LNCAP (cell line): ENCODE measurements at regions not wholly inside any gene's neighbourhood (a gene's known extent, or its start where the extent isn't known, plus 50 kb on each side); places are given as distances from the start of the nearest gene placed in this dataset.

Experiments used
- CTCF ChIP-seq: fragments of 450-650 bp; IDR thresholded peaks from 2 replicates; pipeline ENCODE4 v1.5.1; 2017; ENCODE audit warnings: mild to moderate bottlenecking

- TF ChIP-seq CTCF = no peak
Observed at GRCh38 chr18:67695684-67696083, 179.2 kb upstream of the DSEL start.

- no peak for TF ChIP-seq CTCF
Observed at GRCh38 chr18:67694787-67695186, 178.3 kb upstream of the DSEL start.

DNA sequence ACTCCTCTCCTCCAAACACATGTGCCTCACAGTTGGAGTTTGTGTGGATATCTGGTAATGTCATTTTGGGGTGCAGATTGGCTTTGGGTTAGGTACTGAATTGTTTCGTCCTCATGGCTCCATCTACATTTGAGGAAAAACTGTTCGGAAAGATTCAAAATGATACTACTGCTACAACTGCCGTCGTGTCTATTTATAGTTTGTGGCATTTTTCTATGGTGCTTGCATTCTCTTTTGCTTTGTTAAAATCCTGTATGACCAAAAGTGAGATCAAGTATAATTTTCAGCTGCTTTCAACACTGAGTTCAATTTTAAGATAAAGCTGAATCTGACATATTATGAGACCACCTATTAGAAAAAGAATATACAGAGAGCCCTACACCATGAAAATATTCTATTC is 176.3 kb upstream of the DSEL start:
- TF ChIP-seq CTCF = no peak

- TF ChIP-seq CTCF = no peak
Observed at GRCh38 chr18:67682516-67682915, 166.0 kb upstream of the DSEL start.

DNA sequence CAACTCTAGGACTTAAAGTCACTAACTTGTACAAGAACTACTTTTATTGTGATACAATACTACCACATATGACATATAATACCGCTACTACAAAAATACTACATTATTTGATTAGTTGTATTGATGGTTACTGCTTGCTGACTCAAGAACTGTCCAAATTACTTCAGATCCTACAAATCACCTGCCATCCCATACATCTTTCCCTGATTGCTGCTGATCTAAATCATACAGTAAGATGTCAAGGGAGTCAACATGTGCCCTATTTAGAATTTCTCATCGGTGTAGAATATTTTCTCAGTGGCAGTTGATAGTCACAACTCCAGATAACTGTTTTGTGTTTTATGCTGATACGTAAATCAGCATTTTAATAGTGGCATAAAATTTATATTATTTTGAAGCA is 161.0 kb upstream of the DSEL start:
- TF ChIP-seq CTCF = no peak

DNA sequence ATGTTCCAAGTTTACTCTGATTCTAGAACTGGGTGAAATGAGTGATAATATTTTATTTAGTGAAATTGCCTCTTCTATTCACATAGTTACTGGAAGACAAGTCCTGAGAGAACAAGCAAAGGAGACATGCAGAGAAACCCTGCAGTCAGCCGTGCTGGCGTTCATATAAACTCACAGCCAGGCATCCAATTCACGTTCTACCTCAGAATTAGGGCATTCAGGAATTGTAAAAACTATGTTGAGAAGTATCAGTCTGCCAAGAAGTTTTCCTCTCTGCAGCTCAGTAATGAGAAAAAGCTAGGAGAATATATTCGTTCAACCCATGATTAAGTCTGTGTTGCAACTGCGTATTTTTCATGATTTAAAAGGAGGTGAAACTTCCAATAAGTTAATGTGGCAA is 156.2 kb upstream of the DSEL start:
- TF ChIP-seq CTCF = no peak

DNA sequence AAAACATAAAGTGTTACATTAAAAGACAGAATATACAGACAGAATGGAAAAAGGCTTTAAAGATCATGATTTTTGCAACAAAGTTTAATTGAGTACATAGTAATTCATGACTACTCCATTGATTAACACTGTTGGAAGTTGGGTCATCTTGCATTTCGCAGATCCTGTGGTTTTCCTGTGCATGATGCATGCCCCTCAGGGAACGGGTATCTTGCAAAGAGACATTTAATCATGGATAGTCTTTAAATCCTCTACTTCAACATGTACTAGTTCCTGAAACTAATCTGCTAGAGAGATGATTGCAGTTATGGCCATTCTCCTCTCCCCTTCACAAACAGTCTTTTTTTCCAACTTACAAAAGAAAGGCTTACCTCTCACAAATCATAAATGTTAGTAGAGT is 155.6 kb upstream of the DSEL start:
- no peak for TF ChIP-seq CTCF

- TF ChIP-seq CTCF = no peak
Observed at GRCh38 chr18:67670024-67670543, 153.6 kb upstream of the DSEL start.
